Renal cortical epithelial cell (primary cell): ENCODE measurements at regions not wholly inside any gene's neighbourhood (a gene's known extent, or its start where the extent isn't known, plus 50 kb on each side); places are given as distances from the start of the nearest gene placed in this dataset.

Source experiments
- DNase-seq: peaks from one replicate; pipeline ENCODE4 v3.0.0-alpha.2; 2011; ENCODE audit warnings: low read depth

DNA sequence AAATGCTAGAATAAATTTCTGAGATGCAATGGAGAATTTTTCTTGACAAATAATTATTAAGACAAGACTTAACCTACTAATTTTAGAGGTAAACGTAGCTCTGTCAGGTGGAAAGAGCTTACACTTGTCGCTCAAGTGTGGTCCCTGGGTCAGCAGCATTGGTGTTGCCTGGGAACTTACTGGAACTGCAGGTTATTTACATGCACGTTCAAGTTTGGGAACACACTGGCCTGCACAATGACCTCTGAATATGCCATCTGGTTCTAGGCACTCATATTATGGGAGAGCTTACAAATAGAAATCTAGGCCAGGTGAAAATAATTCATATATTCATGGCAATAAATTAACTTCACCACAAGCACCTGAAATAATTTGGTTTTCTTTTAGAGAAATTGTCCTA is 88.5 kb upstream of the BCL9 start:
- DNase-seq = no peak

DNA sequence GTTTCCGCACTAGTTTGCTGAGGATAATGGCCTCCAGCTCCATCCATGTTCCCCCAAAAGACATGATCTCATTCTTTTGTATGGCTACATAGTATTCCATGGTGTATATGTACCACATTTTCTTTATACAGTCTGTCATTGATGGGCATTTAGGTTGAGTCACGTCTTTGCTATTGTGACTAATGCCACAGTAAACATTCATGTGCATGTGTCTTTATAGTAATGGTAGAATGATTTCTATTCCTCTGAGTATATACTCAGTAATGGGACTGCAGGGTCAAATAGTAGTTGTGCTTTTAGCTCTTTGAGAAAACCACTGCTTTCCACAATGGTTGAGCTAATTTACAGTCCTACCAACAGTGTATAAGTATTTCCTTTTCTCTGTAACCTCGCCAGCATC is 78.3 kb upstream of the BCL9 start:
- no peak for DNase-seq

DNA sequence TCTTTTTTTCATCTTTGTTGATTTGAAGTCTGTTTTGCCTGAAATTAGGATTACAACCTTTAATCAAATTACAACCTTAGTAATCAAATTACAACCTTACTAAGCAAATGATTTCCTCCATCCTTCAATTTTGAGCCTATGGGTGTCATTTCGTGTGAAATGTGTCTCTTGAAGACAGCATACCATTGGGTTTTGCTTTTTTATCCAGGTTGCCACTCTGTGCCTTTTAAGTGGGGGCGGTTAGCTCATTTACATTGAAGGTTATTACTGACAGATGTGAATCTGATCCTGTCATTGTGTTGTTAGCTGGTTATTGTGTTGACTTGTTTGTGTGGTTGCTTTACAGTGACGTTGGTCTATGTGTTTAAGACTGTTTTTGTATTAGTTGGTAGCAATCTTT is 74.8 kb upstream of the BCL9 start:
- no peak for DNase-seq

DNA sequence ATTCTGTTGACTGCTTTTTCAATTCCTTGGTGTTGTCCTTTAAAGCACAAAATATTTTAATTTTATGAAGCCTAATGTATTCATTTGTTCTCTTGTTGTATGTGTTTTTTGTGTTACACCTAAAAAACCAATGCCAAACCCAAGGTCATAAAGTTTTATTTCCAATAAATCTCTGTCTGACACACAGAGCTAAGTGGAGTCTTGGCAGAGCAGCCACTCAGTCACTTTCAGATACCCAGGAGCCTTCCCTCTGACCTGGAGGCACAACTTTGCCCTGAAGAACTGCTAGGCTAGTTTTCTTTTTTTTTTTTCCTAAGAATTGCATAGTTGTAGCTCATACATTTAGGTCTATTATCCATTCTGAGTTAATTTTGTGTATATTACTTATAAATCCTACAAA is 71.2 kb upstream of the BCL9 start:
- DNase-seq = no peak

DNA sequence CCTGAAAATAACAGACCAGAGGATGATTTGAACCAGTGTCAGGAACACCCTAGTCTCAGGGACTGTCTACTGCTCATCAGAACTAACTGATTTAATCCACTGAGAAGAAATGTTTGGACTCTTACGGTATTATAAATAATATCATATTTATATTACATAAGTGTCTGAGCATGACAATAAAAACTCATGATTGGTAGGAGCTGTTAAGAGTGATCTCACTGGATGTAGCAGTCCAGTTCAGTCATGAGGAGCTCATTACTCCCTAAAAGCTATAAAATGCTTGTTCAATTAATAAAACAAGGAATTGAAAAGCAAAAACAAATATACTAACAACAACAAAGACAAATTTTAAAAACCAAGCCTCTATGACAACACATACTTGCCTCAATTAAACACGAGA is 68.8 kb upstream of the BCL9 start:
- DNase-seq = no peak

DNA sequence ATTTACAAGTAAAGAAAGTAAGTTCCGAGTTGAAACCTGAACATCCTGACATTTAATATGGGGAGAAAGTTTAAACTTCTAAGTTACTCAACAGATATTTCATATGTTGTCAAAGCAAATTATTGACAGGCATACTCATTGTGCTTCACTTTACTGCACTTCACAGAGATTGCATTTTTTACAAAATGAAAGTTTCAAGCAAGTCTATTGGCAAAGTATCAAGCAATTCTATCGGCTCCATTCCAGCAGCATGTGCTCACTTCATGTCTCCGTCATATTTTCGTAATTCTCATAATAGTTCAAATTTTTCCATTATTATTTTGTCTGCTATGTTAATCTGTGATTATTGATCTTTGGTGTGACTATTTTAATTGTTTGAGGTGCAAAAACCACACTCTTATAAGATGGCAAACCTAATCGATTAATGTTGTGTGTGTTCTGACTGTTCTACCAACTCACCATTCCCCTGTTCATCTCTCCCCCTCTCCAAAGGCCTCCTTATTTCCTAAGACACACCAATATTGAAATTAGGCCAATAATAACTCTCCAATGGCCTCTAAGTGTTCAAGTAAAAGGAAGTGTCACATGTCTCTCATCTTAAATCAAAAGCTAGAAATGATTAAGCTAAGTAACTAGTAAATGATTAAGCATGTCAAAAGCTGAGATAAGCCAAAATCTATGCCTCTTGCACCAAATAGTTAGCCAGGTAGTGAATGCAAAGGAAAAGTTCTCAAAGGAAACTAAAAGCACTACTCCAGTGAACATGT is 68.2 kb upstream of the BCL9 start:
- peak; percentile 63 for DNase-seq

DNA sequence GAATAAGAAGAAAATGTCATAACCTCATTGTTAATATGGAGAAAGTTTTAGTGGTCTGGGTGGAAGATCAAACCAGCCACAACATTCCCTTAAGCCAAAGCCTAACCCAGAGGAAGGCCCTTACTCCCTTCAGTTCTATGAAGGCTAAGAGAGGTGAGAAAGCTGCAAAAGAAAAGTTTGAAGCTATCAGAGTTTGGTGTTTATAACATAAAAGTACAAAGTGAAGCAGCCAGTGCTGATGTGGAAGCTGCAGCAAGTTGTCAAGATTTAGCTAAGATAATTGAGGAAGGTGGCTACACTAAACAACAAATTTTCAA is 67.6 kb upstream of the BCL9 start:
- DNase-seq = no peak

DNA sequence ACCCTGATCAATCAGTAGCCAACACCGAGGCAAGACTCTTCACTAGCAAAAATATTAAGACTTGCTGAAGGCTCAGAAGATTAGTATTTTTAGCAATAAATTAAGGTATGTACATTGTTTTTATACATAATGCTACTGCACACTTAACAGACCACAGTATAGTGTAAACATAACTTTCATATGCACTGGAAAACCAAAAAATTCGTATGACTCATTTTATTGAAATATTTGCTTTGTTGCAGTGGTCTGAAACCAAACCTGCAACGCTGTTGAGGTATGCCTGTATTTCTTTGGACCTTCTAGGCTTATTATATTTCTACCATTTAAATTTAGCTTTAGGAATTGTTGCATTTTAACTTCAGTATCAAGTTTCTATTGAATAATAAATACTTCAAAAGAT is 65.8 kb upstream of the BCL9 start:
- no peak for DNase-seq

DNA sequence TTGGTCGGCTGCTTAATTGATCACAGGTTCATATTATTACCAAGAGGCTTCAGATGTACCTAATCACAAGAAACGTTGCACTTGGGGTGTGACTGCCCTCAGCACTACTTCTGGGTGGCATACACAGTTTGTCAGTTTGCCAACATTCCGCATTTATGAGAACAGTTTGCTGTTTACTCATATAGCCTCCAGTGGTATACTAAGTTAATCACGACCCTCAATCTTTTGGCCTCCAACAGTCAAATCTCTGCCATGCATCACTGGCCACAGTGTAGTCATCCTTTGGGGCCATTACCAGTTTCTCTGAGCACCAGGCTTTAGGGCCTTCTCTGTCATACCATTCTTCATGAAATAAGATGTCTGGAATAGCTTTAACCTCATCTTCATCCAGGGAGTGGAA is 62.8 kb upstream of the BCL9 start:
- peak; percentile 67 for DNase-seq

DNA sequence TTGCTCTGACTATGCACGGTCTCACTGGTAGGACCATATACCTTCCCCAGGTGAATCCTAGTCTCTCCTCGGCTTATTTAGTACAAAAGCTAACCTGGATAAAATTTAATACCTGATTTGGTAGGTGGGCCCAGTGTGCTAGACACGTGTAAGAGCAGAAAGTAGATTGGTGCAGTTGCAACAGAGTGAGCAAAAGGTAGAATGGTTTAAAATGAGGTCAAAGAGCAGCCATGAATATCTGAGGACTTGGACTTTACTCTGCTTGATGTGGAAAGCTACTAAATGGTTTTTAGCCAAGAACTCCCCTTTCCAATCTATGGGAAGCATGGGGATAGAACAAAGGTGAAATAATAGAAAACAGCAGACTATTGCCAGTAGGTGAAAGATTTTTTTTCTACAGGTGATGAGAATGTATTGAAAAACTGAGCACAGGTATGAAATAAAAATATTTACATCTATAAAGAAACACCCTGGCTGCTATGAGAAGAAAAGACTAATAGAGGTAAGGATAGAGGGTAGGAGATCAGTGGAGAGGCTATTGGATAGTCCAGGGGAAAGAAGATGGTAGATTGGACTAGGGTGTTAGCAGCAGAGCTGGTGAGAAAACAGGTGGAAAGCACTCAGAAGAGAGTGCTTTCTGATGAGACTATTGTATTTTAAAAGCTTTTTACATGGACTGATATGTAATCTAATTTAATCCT is 61.3 kb upstream of the BCL9 start:
- no peak for DNase-seq

DNA sequence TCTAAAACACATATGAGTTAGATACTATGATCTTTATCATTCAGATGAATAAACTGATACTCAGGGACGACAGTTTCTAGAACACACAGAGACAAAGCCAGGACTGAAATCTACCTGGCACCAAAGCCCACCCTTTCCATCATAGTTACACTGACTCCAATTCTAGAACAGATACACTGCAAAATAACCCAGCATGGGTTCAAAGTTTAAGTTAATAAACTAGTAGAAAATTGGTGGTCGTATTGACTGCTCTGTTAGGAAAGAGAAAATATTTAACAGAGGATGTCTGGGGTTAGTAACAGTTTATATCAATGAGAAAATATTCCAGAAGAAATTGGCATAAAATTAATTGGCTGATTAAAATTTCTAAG is 60.8 kb upstream of the BCL9 start:
- no peak for DNase-seq

DNA sequence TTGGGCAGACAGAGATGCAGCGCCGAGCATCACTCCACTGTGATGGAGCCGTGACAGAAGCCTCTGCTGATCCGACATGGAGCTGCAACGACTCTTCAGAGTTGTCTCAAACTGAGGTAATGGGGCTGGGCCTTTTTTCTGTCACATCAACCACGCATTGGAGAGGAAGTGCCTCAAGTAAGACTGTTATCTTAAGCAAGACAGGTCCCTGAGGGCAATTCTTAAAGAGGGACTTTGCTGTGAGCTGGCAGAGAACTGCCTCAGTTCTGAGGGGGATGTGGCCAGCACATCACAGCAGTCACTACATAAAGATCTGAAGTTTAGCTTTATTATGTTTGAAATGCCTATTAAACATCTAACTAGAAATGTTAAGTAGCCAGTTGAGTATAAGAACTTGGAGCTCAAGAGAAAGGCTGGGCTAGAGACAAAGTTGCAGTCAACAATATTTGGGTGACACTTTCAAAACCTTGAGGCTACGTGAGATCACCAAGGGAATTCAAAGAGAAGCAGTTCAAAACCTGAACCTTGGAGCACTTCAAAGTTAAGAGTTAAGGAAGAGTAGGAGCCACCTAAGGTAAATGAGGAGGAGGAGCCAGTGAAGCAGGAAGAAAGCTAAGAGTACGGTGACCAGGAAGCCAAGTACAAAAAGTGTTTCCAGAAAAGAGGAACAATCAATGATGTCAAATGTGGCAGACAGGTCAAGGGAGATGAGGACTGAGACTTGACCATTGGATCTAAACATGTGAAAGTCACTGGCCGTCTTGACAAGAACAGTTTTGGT is 54.2 kb upstream of the BCL9 start:
- no peak for DNase-seq

DNA sequence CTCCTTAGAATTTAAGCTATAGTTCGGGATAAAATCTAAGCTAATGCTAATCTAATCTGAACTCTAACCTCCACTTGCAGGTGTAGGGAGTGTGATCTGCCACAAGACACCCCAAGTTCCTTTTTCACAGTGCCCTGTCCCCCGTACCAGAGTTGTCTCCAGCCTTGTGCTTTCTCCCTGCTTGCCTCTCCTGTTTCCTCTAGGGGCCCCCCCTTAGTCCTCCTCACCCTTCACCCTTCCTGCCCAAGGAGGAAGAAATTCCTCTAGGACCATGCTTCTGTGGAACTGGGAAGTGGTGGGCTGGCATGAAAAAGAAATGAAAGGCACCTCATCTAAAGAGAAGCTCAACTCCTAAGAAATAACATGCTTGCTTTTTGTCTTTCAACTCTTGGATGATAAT is 50.2 kb upstream of the BCL9 start:
- no peak for DNase-seq
